Parathyroid adenoma (tissue), 2 donors: ENCODE measurements at regions not wholly inside any gene's neighbourhood (a gene's known extent, or its start where the extent isn't known, plus 50 kb on each side); places are given as distances from the start of the nearest gene placed in this dataset.

ENCODE experiments used
- H2AFZ ChIP-seq: fragments of 300-600 bp; sonication (generic); one replicate; pipeline ENCODE4 v1.7.0; 2017; ENCODE audit warnings: antibody characterized with exemption, mild to moderate bottlenecking
- H3K27ac ChIP-seq: fragments of 300-600 bp; sonication (generic); one replicate; pipeline ENCODE4 v1.7.0; 2017
- H3K27me3 ChIP-seq: fragments of 300-600 bp; sonication (generic); one replicate; pipeline ENCODE4 v1.7.0; 2017; ENCODE audit warnings: low read length; ENCODE audit not compliant: control insufficient read depth, insufficient read depth
- H3K36me3 ChIP-seq: fragments of 300-600 bp; sonication (generic); one replicate; pipeline ENCODE4 v1.7.0; 2017; ENCODE audit warnings: low read length; ENCODE audit not compliant: control insufficient read depth, insufficient read depth
- H3K4me1 ChIP-seq: fragments of 300-600 bp; sonication (generic); one replicate; pipeline ENCODE4 v1.7.0; 2017; ENCODE audit warnings: control low read depth
- H3K4me2 ChIP-seq: fragments of 300-600 bp; sonication (generic); one replicate; pipeline ENCODE4 v1.7.0; 2017; ENCODE audit warnings: low read length
- H3K4me3 ChIP-seq: fragments of 300-600 bp; sonication (generic); one replicate; pipeline ENCODE4 v1.7.0; 2017; ENCODE audit warnings: low read depth, low read length
- H3K79me2 ChIP-seq: fragments of 300-600 bp; sonication (generic); one replicate; pipeline ENCODE4 v1.7.0; 2017; ENCODE audit warnings: control low read depth
- H3K9ac ChIP-seq: fragments of 300-600 bp; sonication (generic); one replicate; pipeline ENCODE4 v1.7.0; 2017; ENCODE audit warnings: mild to moderate bottlenecking
- H3K9me3 ChIP-seq: fragments of 300-600 bp; sonication (generic); one replicate; pipeline ENCODE4 v1.7.0; 2017; ENCODE audit warnings: low read length; ENCODE audit not compliant: control insufficient read depth
- CTCF ChIP-seq: fragments of 300-600 bp; sonication (generic); IDR thresholded peaks from one replicate; pipeline ENCODE4 v1.7.0; 2017; ENCODE audit warnings: antibody characterized with exemption, mild to moderate bottlenecking
- donor health status: primary hyperparathyroidism.

DNA sequence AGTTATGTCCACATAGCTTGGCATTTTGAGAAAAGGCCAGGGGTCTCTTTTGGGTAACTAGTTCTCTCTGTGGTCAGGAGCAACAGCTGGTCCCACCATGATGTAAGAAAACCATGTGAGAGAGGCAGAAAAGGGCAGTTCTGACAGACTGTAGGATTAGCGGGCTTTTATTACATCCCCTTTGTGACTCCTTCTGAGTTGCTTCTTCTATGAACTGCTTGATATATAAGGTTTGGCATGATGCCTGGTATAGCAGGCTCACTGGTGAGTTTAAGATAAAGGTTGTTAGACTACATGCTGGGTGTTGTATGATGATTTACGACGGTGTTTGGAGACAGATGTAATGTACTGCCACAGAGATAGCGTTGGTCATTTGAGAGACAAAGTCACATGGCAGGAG lies 2308.1 kb upstream of the AGA start:
- Histone ChIP-seq H3K9me3 (no peaks in the 10 kb centered on the region), H2AFZ (no peak overlapping the region), H3K27me3 (no peaks in the 10 kb centered on the region), H3K27ac (no peak overlapping the region), H3K9ac (no peak overlapping the region), H3K4me1 (no peaks in the 10 kb centered on the region), H3K4me3 (no peak overlapping the region), H3K79me2 (no peaks in the 10 kb centered on the region), H3K4me2 (no peak overlapping the region), H3K36me3 (no peaks in the 10 kb centered on the region)
- TF ChIP-seq CTCF: no peak

- Histone ChIP-seq H2AFZ (no peak overlapping the region), H3K27ac (no peak overlapping the region), H3K9ac (no peak overlapping the region), H3K27me3 (no peaks in the 10 kb centered on the region), H3K79me2 (no peaks in the 10 kb centered on the region), H3K4me1 (no peaks in the 10 kb centered on the region), H3K9me3 (no peaks in the 10 kb centered on the region), H3K4me2 (no peak overlapping the region), H3K4me3 (no peak overlapping the region), H3K36me3 (no peaks in the 10 kb centered on the region)
- TF ChIP-seq CTCF: no peak
Observed at GRCh38 chr4:179751669-179752068, 2309.4 kb upstream of the AGA start.

DNA sequence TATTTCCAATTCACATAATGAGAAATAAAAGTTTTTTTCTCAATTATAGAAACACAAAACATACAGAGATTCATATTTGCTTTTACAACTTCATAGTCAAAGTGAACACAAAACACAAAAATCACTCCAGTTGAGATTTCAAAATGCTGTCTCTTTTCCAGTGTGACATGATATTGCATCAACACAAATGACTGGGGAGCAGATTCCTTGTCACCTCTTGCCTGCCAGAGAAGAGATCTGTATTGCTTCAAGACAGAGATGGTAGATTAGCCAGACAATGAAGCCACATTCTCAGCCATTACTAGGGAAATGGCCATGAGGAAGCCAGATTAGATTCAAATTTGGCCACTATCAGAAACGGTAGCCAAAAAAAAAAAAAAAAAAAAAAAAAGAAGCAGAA lies 2313.1 kb upstream of the AGA start:
- H3K4me3 ChIP-seq: no peak overlapping the region
- TF ChIP-seq CTCF: no peak
- H2AFZ ChIP-seq: no peak overlapping the region
- no peak overlapping the region for H3K27ac ChIP-seq
- H3K79me2 ChIP-seq: no peaks in the 10 kb centered on the region
- H3K9me3 ChIP-seq: no peaks in the 10 kb centered on the region
- no peaks in the 10 kb centered on the region for H3K36me3 ChIP-seq
- H3K27me3 ChIP-seq: no peaks in the 10 kb centered on the region
- no peak overlapping the region for H3K4me2 ChIP-seq
- no peaks in the 10 kb centered on the region for H3K4me1 ChIP-seq
- H3K9ac ChIP-seq: no peak overlapping the region

DNA sequence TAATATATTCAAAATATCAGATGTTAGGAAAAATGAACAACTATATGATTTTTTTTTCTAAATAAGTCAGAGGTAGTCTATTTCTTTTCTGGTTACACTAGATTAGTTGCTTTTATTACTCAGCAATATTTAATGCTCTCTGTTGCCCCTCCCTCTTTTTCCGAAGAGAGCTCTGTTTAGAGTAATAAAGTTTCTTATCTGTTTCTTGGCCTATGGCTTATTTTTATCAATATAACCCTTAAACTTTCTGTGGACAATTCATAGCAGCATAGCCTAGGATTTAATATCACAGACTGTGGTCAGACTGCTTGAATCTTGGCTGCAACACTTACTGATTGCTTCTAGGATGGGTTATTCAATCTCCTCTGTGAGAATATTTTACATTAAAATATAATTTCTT lies 2315.4 kb upstream of the AGA start:
- no peaks in the 10 kb centered on the region for H3K27me3 ChIP-seq
- no peaks in the 10 kb centered on the region for H3K79me2 ChIP-seq
- H3K27ac ChIP-seq: no peak overlapping the region
- H3K36me3 ChIP-seq: no peaks in the 10 kb centered on the region
- H3K4me1 ChIP-seq: no peaks in the 10 kb centered on the region
- H3K9me3 ChIP-seq: no peaks in the 10 kb centered on the region
- H3K9ac ChIP-seq: no peak overlapping the region
- no peak for TF ChIP-seq CTCF
- H3K4me2 ChIP-seq: no peak overlapping the region
- H3K4me3 ChIP-seq: no peak overlapping the region
- no peak overlapping the region for H2AFZ ChIP-seq

GRCh38 chr4:179762840-179763239 lies 2320.6 kb upstream of the AGA start:
- Histone ChIP-seq H3K4me1 (no peaks in the 10 kb centered on the region), H3K9ac (no peak overlapping the region), H3K27me3 (no peaks in the 10 kb centered on the region), H3K27ac (no peak overlapping the region), H2AFZ (no peak overlapping the region), H3K79me2 (no peaks in the 10 kb centered on the region), H3K9me3 (no peaks in the 10 kb centered on the region), H3K36me3 (no peaks in the 10 kb centered on the region), H3K4me2 (no peak overlapping the region), H3K4me3 (no peak overlapping the region)
- TF ChIP-seq CTCF: no peak
